GM23338 (cell line): ENCODE measurements at regions not wholly inside any gene's neighbourhood (a gene's known extent, or its start where the extent isn't known, plus 50 kb on each side); places are given as distances from the start of the nearest gene placed in this dataset.

ENCODE experiments used
- ATAC-seq: fragments of 200-7000 bp; cut with Tn5 transposase; 3 replicates; pipeline ENCODE4 v1.9.1; 2020
- DNase-seq: peaks from one replicate; pipeline ENCODE4 v3.0.0-alpha.2; 2015; ENCODE audit warnings: low spot score
- H2AFZ ChIP-seq: fragments of 200-600 bp; sonication (generic); 2 replicates; pipeline ENCODE4 v1.8.0; 2016; ENCODE audit warnings: antibody characterized with exemption, mild to moderate bottlenecking, moderate library complexity
- H3F3A ChIP-seq: fragments of 200-600 bp; sonication (generic); replicated peaks from 2 replicates; pipeline ENCODE4 v1.8.0; 2017; ENCODE audit warnings: antibody characterized with exemption, mixed run types, low read depth
- H3K27ac ChIP-seq: fragments of 200-600 bp; sonication (generic); 2 replicates; pipeline ENCODE4 v1.6.1; 2016; ENCODE audit warnings: low read depth
- H3K27me3 ChIP-seq: fragments of 200-600 bp; sonication (generic); 2 replicates; pipeline ENCODE4 v1.8.0; 2016; ENCODE audit warnings: mild to moderate bottlenecking, mixed run types, moderate library complexity; ENCODE audit not compliant: insufficient read depth
- H3K36me3 ChIP-seq: fragments of 200-600 bp; sonication (generic); 2 replicates; pipeline ENCODE4 v1.8.0; 2016; ENCODE audit warnings: mild to moderate bottlenecking; ENCODE audit not compliant: insufficient read depth
- H3K4me1 ChIP-seq: fragments of 200-600 bp; sonication (generic); 2 replicates; pipeline ENCODE4 v1.8.0; 2016; ENCODE audit warnings: mild to moderate bottlenecking, moderate library complexity; ENCODE audit not compliant: insufficient read depth
- H3K4me2 ChIP-seq: fragments of 200-600 bp; sonication (generic); 2 replicates; pipeline ENCODE4 v1.7.1; 2017; ENCODE audit warnings: mixed run types
- H3K4me3 ChIP-seq: fragments of 200-600 bp; sonication (generic); 2 replicates; pipeline ENCODE4 v1.6.1; 2016; ENCODE audit warnings: mixed run types
- H3K79me2 ChIP-seq: fragments of 200-600 bp; sonication (generic); replicated peaks from 2 replicates; pipeline ENCODE4 v1.8.0; 2017; ENCODE audit warnings: mild to moderate bottlenecking; ENCODE audit not compliant: insufficient read depth
- H3K9me2 ChIP-seq: fragments of 200-600 bp; sonication (generic); 2 replicates; pipeline ENCODE4 v1.8.0; 2017; ENCODE audit not compliant: insufficient read depth
- H4K20me1 ChIP-seq: fragments of 200-600 bp; sonication (generic); replicated peaks from 2 replicates; pipeline ENCODE4 v1.8.0; 2017; ENCODE audit warnings: mild to moderate bottlenecking; ENCODE audit not compliant: insufficient read depth
- H3K27ac Mint-ChIP-seq: 2 replicates; pipeline ENCODE4 v1.8.0; 2020; ENCODE audit warnings: inconsistent platforms, mild to moderate bottlenecking, moderate library complexity, mixed read lengths
- H3K27me3 Mint-ChIP-seq: 3 replicates; pipeline ENCODE4 v1.8.0; 2022; ENCODE audit warnings: low read depth, mild to moderate bottlenecking, moderate library complexity, mixed read lengths, inconsistent platforms; ENCODE audit not compliant: insufficient read depth, poor library complexity
- H3K36me3 Mint-ChIP-seq: 3 replicates; pipeline ENCODE4 v1.8.0; 2021; ENCODE audit warnings: low read depth, mild to moderate bottlenecking, inconsistent platforms, moderate library complexity, mixed read lengths
- H3K4me1 Mint-ChIP-seq: 3 replicates; pipeline ENCODE4 v1.8.0; 2020; ENCODE audit warnings: mild to moderate bottlenecking, inconsistent platforms, mixed read lengths
- H3K4me3 Mint-ChIP-seq: 3 replicates; pipeline ENCODE4 v1.8.0; 2021; ENCODE audit warnings: moderate library complexity, mild to moderate bottlenecking, inconsistent platforms, mixed read lengths
- H3K9me3 Mint-ChIP-seq: 3 replicates; pipeline ENCODE4 v1.8.0; 2020; ENCODE audit warnings: moderate library complexity, mild to moderate bottlenecking, inconsistent platforms, mixed read lengths
- CREB1 ChIP-seq: fragments of 250-450 bp; sonication (Bioruptor Pico); IDR thresholded peaks from 2 replicates; pipeline ENCODE4 v1.5.0; 2020; ENCODE audit warnings: low read depth, mild to moderate bottlenecking, moderate library complexity
- CTCF ChIP-seq, 2 experiments: fragments of 200-600 bp in 1 of 2; sonication (generic) in 1 of 2; conservative IDR thresholded peaks; 2 replicates each; pipeline versions ENCODE4 v1.5.1 to v1.6.1; 2016 to 2017; ENCODE audit warnings: antibody characterized with exemption in 2 of 2, low read depth in 2 of 2, mild to moderate bottlenecking in 2 of 2, moderate library complexity in 1 of 2
- ETS1 ChIP-seq: IDR thresholded peaks from 2 replicates; pipeline ENCODE4 v1.6.1; 2016; ENCODE audit warnings: antibody characterized with exemption
- EZH2 ChIP-seq: fragments of 200-600 bp; sonication (generic); IDR thresholded peaks from one replicate; pipeline ENCODE4 v1.8.0; 2017; ENCODE audit warnings: antibody characterized with exemption, mild to moderate bottlenecking, low read depth; ENCODE audit not compliant: unreplicated experiment
- EZH2phosphoT487 ChIP-seq: fragments of 200-600 bp; sonication (generic); IDR thresholded peaks from one replicate; pipeline ENCODE4 v1.8.1; 2018; ENCODE audit warnings: antibody characterized with exemption; ENCODE audit not compliant: unreplicated experiment
- JUNB ChIP-seq: IDR thresholded peaks from one replicate; pipeline ENCODE4 v1.6.1; 2016; ENCODE audit warnings: antibody characterized with exemption; ENCODE audit not compliant: unreplicated experiment
- NANOG ChIP-seq: IDR thresholded peaks from 2 replicates; pipeline ENCODE4 v1.6.1; 2016; ENCODE audit warnings: antibody characterized with exemption, borderline replicate concordance
- POLR2AphosphoS5 ChIP-seq: IDR thresholded peaks from 2 replicates; pipeline ENCODE4 v1.6.1; 2016; ENCODE audit warnings: antibody characterized with exemption, low read depth
- STAT1 ChIP-seq: IDR thresholded peaks from one replicate; pipeline ENCODE4 v1.6.1; 2016; ENCODE audit warnings: antibody characterized with exemption; ENCODE audit not compliant: unreplicated experiment
- ZNF114 ChIP-seq: fragments of 250-450 bp; sonication (Bioruptor Pico); IDR thresholded peaks from 2 replicates; pipeline ENCODE4 v1.5.0; 2020; ENCODE audit warnings: mild to moderate bottlenecking, moderate library complexity
- ZNF331 ChIP-seq: fragments of 250-450 bp; sonication (Bioruptor Pico); IDR thresholded peaks from 2 replicates; pipeline ENCODE4 v1.5.0; 2020; ENCODE audit warnings: low read depth, mild to moderate bottlenecking, moderate library complexity
- ZNF462 ChIP-seq: fragments of 250-450 bp; sonication (Bioruptor Pico); IDR thresholded peaks from 2 replicates; pipeline ENCODE4 v1.5.0; 2020; ENCODE audit warnings: mild to moderate bottlenecking, moderate library complexity
- TF ChIP-seq, protein P1 (sequence below): IDR thresholded peaks from one replicate; pipeline ENCODE4 v1.6.1; 2018; ENCODE audit warnings: antibody characterized with exemption; ENCODE audit not compliant: unreplicated experiment

DNA sequence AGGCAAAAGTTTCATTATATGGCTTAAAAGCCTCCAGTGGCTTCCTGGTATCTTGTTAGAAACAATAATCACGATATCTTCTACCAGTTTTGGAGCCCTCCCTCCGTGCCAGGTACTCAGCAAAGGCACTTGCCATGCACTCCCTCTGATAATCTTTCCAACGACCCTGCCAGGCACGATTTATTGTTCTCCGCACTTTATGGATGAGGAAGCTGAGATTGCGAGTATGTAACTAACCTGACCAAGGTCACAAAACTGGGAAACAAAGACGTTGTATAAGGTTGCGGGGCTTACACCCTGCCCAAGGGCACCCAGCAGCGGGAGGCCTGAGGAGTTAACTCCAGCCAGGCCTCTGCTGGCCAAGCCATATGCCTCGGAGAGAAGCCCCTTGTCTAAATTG, 218.1 kb downstream of the SNX19 start:
- ATAC-seq, result no peak
- TF ChIP-seq EZH2 (no peak), ZNF331 (no peak), EZH2phosphoT487 (no peak), CREB1 (CRISPR knock-in tag) (no peak), CTCF (conservative IDR thresholded peaks at IDR 0.05; ENCODE audit: low read depth in 2 of 2) (no peak), STAT1 (no peak), JUNB (no peak), ZNF462 (CRISPR knock-in tag) (no peak), POLR2AphosphoS5 (no peak), ZNF114 (CRISPR knock-in tag) (no peak), ETS1 (no peak), NANOG (no peak)
- TF ChIP-seq, protein P1, sequence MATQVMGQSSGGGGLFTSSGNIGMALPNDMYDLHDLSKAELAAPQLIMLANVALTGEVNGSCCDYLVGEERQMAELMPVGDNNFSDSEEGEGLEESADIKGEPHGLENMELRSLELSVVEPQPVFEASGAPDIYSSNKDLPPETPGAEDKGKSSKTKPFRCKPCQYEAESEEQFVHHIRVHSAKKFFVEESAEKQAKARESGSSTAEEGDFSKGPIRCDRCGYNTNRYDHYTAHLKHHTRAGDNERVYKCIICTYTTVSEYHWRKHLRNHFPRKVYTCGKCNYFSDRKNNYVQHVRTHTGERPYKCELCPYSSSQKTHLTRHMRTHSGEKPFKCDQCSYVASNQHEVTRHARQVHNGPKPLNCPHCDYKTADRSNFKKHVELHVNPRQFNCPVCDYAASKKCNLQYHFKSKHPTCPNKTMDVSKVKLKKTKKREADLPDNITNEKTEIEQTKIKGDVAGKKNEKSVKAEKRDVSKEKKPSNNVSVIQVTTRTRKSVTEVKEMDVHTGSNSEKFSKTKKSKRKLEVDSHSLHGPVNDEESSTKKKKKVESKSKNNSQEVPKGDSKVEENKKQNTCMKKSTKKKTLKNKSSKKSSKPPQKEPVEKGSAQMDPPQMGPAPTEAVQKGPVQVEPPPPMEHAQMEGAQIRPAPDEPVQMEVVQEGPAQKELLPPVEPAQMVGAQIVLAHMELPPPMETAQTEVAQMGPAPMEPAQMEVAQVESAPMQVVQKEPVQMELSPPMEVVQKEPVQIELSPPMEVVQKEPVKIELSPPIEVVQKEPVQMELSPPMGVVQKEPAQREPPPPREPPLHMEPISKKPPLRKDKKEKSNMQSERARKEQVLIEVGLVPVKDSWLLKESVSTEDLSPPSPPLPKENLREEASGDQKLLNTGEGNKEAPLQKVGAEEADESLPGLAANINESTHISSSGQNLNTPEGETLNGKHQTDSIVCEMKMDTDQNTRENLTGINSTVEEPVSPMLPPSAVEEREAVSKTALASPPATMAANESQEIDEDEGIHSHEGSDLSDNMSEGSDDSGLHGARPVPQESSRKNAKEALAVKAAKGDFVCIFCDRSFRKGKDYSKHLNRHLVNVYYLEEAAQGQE, result no peak
- no peaks in the 10 kb centered on the region for H3K27me3 ChIP-seq
- H3K9me3 Mint-ChIP-seq, result no peaks in the 10 kb centered on the region
- no peaks in the 10 kb centered on the region for H3K4me1 Mint-ChIP-seq
- no peak overlapping the region for H3K4me2 ChIP-seq
- H3K4me1 ChIP-seq, result no peaks in the 10 kb centered on the region
- H3F3A ChIP-seq, result no peaks in the 10 kb centered on the region
- H3K4me3 Mint-ChIP-seq, result no peak overlapping the region
- no peaks in the 10 kb centered on the region for H3K79me2 ChIP-seq
- H3K27ac Mint-ChIP-seq, result no peak overlapping the region
- no peaks in the 10 kb centered on the region for H3K36me3 ChIP-seq
- H3K9me2 ChIP-seq, result 0 out of 2 replicates have a peak, but pooled peaks cover under 1% of the 10 kb centered on the region
- H2AFZ ChIP-seq, result 0 out of 2 replicates have a peak overlapping the region, but pooled peaks have one; percentile 23
- no peak for DNase-seq
- H3K4me3 ChIP-seq, result no peak overlapping the region
- H3K27ac ChIP-seq, result no peak overlapping the region
- H3K27me3 Mint-ChIP-seq, result peaks cover 2% of the 10 kb centered on the region
- H4K20me1 ChIP-seq, result no peaks in the 10 kb centered on the region
- no peaks in the 10 kb centered on the region for H3K36me3 Mint-ChIP-seq
